GM18907 (cell line): ENCODE measurements at regions not wholly inside any gene's neighbourhood (a gene's known extent, or its start where the extent isn't known, plus 50 kb on each side); places are given as distances from the start of the nearest gene placed in this dataset.
A peak's percentile ranks its signal among the peaks of the same experiment; 100 is the strongest.

Experiments
- ATAC-seq: cut with Tn5 transposase; IDR thresholded peaks from one replicate; pipeline ENCODE4 v1.9.1; 2021; ENCODE audit warnings: mild to moderate bottlenecking, moderate library complexity; ENCODE audit not compliant: unreplicated experiment

DNA sequence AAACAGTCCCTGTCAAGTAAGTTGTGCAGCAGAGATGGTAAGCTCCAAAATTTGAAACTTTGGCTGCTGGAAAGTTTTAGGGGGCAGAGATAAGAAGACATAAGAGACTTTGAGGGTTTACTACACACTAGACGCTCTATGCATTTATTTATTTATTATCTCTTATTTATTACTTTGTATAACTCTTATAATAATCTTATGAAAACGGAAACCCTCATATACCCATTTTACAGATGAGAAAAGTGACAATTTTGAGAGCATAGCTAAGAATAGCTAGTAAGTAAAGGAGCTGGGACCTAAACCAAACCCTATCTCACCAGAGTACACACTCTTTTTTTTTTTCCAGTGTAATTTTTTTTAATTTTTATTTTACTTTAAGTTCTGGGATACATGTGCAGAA lies 112.8 kb upstream of the PKDCC start:
- ATAC-seq = no peak

DNA sequence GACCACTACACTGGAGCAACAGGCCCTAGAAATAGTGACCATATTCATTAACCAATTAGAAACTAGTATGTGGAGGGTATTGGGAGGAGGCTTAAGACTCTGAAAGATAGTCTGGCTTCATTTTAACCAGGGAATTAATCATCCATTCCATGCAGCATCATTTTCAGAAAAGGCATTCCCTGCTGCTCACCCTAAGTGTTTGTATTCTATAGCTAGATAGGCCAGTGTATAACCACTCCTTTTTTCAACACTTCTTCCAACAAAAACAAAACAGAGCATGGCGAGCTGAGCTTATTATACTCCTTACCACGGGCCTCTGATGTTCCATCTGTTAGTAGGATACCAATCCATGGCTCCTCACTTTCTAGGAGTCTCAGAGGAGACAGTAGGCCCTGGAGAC lies 112.0 kb upstream of the PKDCC start:
- ATAC-seq = no peak

DNA sequence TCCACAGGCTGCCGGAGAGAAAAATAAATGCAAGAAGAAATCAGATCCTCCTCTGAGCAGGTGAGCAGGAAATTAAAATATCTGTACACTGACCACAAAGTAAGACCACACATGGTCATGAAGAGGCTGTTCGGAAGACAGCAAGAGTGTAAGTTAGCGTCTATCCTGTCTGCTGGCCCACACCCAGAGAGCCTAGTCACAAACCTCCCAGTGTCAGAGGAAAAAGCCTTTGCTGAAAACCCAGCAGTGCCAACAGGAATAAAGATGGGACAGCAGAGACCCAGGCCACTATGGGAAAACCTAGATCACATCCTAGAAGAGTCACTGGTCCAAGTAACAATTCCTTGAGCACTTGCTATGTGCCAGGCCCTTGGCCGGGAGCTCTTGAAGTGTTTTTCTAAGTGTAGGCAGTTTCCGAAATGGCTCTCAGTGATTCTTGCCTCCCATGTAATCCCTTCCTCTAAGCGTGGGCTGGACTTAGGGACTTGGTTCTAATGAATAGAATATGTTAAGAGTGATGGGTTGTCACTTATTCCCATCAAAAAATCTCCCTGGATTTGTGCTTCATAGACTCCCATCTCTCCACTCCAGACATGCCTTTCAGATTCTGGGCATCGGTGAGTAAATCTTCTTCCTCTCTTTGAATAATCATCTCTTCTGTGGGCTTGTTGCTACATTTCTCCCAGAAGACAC lies 110.9 kb upstream of the PKDCC start:
- no peak for ATAC-seq

DNA sequence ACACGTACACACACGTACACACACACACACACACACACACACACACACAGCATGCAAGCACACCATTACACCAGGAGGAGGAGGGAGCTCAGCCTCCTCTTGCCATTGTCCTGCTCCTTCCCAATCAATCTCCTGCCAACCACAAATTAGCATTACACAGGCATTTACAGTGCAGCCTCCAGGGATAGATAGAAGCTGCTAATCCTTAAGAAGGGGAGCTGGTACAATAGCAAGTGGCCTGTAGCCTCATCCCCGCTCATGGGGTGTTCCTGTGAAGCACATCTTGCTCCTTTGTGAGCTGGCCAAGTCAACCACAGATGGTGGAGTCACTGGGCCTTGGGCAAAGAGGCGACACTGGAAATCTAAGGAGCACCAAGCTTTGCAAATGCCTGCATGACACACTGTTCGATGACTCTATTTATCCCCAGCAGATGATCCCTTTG lies 110.3 kb upstream of the PKDCC start:
- ATAC-seq = no peak

DNA sequence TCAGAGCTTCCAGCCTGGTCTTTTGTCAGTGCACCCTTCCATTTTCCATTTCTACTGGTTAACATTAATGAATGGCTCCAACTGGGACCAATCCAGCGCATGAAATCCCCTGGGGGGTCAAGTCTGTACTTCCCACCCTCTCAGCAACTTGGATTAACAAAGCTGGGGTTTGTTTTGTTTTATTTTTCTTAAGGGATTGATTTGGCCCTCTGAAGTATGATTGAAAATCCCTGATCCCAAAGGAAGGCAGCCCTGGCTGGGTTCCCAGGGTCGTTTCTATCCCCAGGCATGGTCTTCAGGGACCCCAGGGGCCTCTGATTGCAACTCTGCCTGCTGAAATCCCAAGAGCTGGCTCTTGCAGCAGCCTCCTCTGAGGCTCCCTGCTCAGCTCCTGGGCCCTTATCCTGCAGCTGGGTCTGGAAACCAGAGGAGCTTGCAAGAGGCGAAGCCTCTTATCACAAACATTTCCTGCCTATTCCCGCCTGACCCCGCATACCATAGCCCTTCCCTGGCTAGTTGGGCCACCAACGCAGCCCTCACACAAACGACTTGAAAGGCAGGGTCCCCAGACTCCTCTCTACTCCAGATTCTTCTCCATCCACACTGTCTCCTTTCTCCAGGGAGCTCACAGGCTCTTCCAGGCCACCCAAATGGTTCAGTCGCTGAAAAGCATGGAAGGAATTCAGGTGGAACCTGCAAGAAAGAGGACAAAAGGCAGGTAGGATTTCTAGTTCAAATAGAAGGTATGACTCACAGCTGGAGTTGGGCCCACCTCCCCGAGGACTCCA lies 109.7 kb upstream of the PKDCC start:
- no peak for ATAC-seq

DNA sequence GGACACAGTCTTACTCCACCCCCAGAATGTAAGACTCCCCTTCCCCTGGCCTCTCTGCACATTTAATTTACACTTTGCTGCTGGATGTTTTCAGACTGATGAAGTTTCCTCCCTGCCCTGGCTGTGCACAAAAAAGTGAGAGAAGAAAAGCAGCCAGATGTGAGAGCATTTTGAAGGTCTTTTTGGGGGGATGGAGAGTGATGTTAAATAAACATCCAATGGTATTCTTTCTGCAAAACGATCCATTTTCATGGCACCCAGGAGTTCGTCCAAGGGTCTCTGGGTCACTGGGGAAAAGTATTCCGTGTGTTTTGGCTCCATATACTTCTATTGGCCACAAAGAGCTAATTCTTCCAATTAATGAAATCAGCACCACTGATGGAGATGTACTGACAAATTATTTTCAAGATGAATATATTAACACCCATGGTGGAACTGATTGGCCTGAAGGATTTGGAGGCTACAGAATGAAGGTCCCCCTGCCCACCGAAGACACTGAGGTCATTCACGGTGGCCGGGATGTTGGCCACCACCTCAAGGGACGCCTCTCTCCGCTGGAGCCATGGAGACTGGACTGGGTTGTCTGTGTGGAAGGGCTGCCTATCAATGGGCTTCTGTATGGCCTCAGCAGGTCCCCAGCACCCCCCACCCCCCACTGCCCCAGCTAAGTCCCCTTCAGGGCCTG lies 107.6 kb upstream of the PKDCC start:
- ATAC-seq = no peak

DNA sequence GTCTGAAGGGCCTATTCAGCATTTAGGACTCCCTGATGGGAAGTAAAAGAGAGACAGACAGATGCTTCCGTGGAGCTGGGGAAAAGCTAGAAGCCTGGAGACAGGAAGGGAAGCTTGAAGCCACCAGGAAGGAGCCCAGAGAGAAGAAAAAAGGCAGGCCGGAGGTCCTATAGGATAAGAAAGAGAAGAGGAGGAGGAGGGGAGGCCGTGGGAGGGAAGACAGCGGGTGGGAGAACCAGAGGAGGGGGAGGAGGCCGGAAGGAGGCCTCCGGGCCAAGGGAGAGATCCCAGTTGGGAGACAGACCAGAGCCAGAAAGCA lies 107.1 kb upstream of the PKDCC start:
- no peak for ATAC-seq

- no peak for ATAC-seq
These were observed 106.0 kb upstream of the PKDCC start for GRCh38 chr2:41941831-41942230.

GRCh38 chr2:41942278-41942677 lies 105.5 kb upstream of the PKDCC start:
- ATAC-seq = no peak

DNA sequence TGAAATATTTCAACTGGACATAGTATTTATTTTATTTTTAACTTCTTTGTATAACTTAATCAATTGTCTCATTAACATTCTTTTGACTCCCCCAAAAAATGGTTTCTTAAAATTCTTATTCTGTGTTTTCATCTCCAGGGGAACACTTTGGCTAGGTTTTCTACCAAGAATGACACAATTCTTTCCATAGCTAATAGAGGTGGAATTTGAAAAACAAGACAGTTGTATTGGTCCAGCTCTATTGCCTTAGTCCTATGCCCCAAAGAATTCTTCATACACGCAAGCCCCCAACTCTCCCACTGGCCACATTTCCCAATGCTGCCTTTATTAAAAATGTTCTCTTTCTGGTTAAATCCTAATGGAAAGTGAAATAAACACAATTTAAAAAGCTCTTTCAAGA lies 104.7 kb upstream of the PKDCC start:
- no peak for ATAC-seq

- no peak for ATAC-seq
These were observed 103.5 kb upstream of the PKDCC start for GRCh38 chr2:41944220-41944880.

GRCh38 chr2:41947701-41948396 lies 100.0 kb upstream of the PKDCC start:
- ATAC-seq = no peak

GRCh38 chr2:41948397-41948763 lies 99.4 kb upstream of the PKDCC start:
- ATAC-seq = no peak

- ATAC-seq = no peak
These were observed 98.5 kb upstream of the PKDCC start for GRCh38 chr2:41949091-41949882.

DNA sequence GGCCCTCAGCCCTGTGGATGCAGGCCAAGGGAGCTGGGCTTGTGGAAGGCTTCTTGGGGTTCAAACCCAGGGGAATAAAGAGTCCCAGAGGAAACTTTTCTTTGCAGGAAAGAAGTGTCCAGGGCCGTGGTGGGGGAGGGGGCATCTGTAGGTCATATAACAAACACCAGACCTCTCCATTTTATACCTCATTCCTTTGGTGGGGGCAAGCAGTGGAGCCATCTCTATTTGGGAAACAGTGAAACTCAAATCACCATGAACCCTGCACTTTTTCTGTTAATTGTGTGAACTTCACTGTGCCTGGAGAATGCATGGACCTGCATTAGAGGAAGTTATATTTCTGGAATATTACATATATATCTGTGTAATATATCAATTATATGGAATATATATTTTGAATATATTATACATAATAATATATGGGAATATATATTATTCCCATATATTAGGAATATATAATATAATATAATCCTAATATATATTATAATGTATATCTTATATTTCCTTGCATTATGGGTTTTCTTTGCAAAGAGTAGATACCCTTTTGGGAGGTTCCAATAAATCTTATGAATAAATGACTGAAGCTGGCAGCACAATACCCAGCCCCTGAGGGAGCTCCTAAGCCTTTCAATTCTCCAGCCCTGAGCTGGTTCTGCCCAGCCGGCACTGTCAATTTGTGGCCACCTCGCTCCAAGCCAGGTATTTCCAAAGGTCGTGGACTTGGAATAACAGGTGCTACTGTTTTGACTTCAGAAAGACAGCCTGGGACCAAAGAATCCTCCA lies 97.7 kb upstream of the PKDCC start:
- ATAC-seq = no peak

GRCh38 chr2:41950666-41950960 lies 97.2 kb upstream of the PKDCC start:
- no peak for ATAC-seq

DNA sequence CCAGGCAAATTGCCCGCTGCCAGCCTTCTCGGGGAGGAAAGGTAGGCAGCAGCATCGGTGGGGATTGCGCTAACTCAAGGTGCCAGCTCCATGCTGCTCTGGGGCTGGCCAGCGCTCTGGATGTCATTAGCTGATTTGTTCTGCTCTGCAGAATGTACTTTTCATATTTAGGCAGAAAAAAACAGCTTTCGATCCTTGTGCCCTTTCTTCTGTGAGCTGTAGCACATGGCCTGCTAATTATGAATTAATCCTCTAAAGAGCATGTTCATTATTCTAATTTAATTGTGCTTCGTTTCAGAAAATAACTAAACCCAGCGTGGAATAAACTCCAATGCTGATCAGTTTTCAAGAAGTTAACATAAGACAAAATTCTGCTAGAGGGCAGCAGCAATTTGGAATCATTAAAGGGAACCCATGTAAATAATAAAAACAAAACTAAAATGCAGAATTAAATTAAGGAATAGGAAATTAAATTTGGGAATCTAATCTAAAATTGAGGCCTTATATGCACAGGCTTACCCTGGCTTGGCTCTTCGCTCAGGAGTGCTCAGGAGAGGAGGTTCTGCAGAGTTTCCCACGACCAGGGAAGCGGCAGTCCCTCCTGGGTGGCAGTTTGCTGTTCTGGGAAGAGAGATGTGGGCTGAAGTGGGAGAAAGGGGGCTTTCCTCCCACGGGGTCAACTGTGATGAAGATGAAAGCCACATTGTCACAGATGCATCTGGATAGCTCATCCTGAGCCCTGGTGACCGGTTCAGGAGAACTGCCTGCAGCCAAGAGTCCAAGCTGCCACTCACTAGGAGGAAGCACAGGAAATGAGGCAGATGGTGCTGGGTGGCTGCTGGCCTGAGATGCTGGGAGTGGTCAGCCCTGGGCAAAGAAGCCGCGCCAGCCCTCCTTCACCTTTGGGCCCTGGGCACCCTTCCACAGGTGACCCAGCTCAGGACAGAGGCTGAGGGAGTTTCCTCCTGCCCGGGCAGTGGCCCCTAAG lies 93.2 kb upstream of the PKDCC start:
- no peak for ATAC-seq

- peak; percentile 59 for ATAC-seq
These were observed 92.3 kb upstream of the PKDCC start for GRCh38 chr2:41955316-41956043.
